GM18867 (cell line): ENCODE measurements at regions not wholly inside any gene's neighbourhood (a gene's known extent, or its start where the extent isn't known, plus 50 kb on each side); places are given as distances from the start of the nearest gene placed in this dataset.

Experiments used
- ATAC-seq: cut with Tn5 transposase; IDR thresholded peaks from one replicate; pipeline ENCODE4 v1.9.1; 2021; ENCODE audit warnings: mild to moderate bottlenecking, moderate library complexity; ENCODE audit not compliant: unreplicated experiment

DNA sequence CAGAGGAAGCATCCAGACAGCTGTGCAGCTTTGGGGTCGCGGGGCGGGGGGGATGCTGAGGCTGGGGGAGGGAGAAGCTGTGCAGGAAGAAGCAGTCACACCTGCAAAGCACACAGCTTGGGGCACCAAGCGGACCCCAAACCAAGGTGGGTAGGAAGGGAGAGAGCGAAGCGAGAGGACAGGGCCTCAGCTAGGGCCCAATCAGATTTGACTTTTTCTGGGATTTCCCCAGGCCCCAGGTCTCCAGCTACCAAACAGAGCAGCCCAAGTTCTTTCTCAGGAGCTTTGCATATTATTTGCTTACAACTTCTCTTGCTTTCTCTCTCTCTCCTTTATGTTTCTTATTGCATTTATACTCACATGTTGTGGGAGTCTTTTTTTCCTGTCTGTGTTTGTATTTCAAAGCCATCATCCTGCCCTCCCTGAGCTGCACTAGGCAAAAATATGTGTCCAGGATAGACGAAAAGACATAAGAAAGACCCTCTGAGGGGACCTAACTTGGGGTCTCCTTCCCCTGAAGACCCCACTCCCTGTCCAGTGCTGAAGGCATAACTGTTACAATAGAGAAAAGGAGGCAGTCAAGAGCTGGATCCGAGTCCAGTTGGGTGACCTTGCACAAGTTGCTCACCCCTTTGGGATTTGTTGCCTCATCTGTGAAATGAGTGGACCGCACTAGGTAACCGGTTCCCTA lies 50.6 kb upstream of the SMNDC1 start:
- peak; percentile 39 for ATAC-seq

- peak; percentile 21 for ATAC-seq
Observed at GRCh38 chr10:110355922-110356627, 51.4 kb upstream of the SMNDC1 start.

DNA sequence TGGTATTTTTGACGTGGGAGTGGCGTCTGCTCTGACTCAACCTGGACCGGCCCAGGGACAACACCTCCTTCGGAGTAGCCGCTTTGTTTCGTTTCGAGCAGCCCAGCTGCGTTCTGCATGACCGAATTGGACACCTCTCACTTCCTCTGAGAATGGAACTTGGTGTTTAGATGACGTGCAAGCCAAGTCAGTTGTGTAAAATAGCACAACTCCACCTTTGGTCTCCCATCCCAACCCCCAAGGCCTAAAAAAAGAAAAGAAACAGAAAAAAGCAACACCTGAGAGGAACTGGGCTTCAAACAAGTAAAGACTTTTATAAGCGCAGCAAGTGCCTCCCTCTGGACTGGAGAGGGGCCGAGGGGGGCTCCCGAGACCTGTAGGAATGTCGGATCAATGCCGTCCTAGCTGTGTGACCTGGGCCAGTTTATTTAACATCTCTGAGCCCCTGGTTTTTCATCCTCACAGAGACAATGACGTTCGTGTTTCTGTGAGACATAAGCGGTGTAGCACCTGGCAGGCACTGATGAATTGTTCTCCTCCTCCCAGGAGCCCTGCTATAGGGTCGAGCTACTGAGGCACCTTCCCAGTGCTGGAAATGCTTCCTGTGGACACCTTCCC lies 52.0 kb upstream of the SMNDC1 start:
- ATAC-seq: peak; percentile 77

- ATAC-seq: peak; percentile 36
Observed at GRCh38 chr10:110357252-110357780, 52.6 kb upstream of the SMNDC1 start.

DNA sequence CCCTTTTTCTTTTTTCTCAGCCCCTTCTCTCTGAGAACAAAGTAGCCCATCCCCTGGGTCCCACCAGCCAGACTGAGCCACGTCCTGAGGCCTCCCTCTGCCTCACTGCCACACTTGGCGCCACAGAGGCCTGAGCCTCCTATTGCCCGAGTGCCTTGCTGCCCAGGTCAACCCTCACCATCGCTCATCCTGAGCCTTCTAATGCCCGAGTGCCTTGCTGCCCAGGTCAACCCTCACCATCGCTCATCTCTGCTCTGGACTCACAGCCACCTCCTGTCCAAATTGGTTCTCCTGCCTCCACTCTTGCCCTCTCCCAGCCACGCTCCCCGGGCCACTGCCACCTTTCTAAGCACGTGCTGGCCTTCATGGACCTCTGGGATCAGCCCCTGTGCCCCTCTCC lies 53.2 kb upstream of the SMNDC1 start:
- ATAC-seq: no peak

- no peak for ATAC-seq
Observed at GRCh38 chr10:110358278-110358677, 53.6 kb upstream of the SMNDC1 start.

DNA sequence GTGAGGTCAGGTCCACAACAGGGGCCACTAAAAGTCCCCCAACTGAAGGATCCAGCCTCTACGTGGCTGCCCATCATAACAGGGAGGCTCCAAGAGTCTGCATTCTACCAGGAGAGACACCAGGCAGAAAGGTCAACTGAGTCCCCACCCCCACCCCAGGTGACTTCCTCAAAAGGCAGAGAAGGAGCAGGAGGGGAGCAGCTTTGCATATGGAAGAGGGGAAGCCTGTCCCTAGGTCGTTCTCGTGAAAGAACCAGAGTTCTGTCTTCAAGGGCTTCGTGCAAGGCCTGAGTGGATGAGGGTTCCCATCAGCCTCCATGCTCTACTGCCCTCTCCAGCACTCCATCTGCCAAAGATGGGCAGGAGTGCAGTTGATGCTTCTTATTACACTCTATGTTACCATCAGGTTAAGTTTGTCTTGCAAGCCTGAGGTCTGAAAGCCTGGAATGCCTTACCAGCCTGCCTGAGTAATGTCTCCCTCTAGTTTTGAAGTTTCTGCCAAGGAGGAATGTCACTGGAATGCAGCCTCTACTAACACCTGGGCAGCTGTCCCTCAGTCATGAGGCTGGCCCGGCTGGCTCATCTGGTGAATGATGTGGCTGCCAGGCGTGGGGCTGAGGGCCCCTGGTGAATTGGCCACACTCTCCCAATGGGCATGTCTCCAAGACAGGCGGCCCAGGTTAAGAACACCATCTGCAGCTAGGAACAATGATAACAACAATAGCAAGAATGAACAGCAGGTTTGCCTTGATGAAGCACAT lies 54.3 kb upstream of the SMNDC1 start:
- no peak for ATAC-seq

DNA sequence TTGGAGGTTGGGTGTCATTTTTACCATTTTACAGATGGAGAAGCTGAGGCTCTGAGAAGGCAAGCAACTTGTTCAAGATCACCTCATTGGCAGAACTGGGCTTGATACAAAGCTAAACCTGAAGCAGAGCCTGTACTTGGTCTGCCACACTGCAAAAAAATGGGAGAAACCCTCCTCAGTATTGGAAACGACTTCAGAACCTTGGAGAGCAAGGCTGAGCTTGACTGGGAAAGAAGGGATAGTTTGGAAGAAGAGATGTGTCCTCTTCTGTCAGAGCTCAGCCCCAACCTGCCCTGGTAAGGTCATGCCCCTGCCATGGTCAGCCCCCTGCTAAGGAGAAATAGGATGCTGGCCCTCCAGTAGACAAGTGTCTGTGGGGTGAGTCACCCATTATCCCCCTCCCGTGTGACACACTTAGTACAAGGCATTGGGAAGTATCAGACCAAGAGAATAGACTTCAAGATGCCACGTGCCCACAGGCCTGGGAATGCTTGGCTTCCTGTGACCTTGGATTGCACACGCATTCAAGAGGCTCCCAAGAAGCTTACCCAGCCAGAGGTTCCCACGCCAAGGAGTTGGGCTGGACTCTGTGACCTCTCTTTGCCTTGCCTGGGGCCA lies 56.2 kb upstream of the SMNDC1 start:
- ATAC-seq: no peak

- ATAC-seq: no peak
Observed at GRCh38 chr10:110361800-110362456, 57.2 kb upstream of the SMNDC1 start.

DNA sequence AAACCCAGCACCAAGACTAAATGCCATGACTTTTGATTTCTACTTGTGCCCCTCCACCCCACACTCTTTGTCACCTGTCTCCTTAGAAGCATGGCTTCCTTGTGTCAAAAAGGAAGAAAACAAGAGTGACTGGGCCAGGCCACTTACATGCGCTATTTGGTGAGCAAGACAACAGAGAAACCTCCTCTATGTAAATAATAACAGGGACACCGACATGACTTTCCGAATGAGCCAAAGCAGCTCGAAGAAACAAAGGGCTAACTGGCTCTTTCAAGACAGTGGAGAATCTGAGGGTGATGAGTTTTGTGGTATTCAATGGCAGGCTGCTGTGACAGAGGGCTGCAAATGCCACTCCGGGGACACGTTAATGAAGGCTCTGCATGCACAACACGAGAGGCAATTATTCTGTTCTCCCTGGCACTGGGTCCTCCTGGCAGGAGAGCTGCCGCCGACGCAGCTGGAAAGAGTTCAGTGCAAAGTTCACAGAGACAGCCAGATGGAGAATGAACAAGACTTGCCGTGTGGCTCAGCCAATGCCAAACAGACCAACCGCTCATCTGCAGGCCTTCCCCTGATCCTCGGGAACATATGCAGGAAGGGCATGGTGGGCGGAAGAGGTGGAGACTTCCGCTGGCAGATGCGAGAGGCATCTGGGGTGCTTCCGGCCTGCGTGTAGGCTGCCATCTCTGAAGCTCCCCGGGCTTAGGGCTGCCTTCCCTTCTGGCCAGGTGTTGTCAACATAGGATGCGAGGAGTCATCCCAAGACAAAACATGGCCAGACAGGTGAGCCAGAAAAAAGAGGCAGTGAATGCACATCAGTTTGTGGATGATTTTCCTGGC lies 59.1 kb upstream of the SMNDC1 start:
- no peak for ATAC-seq

- ATAC-seq: no peak
Observed at GRCh38 chr10:110364531-110364937, 59.8 kb upstream of the SMNDC1 start.

GRCh38 chr10:110365356-110366143 lies 60.8 kb upstream of the SMNDC1 start:
- ATAC-seq: no peak

DNA sequence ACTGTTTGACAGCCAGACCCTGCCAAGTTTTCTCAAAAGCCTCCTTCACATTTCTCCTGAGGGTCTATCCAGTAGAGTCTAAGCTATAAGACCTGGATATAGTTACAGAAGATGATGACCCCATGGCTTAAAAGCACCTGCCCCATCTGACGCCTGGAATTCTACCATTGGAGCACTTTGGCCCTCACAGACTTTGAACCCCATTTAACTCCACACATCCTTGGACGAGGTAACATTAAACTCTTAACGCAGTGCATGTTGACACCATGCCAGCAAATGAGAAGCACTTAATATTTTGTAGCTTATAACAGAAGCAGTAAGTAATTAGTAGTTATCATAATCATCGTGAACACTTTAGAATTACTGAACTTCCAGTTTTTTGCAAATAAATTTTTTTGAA lies 61.9 kb upstream of the SMNDC1 start:
- no peak for ATAC-seq

DNA sequence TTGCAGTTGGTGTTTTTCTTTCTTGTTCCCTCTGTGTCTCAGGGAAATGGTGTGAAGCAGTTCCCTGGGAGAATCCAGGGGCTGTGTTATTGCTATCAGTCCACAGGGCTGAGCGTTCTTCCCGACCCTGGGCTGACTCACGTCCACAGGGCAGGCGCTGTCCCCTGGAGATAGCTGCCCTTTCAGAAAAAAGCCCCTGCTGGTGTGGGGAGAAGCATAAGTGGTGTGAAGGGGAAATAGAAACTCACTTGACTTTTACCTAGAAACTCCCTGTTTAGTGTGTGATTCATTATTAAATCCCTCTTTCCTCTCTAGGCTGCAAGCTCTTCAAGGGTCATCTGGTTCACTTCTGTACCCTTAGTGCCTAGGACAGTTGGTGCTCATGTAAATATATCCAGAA lies 63.3 kb upstream of the SMNDC1 start:
- ATAC-seq: peak; percentile 63

GRCh38 chr10:110368556-110368955 lies 63.8 kb upstream of the SMNDC1 start:
- no peak for ATAC-seq

DNA sequence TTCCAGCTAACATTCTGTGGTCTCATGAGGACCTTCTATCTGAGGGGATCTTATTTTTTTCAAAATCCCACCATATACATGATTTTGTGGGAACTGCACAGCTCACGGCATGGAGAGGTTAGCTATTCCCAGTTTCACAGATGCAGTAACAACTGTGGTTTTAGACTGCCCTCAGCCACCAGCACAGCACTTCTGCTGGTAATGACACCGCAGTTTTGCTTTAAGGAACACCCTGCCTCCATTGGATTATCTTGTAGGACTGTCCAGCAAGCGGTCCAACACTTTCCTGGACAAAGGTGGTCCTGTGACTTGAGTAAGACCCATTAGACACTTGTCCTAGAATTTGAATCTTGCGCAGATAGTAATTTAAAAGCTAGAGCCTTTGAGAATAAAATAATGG lies 65.3 kb upstream of the SMNDC1 start:
- ATAC-seq: no peak

- ATAC-seq: no peak
Observed at GRCh38 chr10:110372656-110373055, 67.9 kb upstream of the SMNDC1 start.

DNA sequence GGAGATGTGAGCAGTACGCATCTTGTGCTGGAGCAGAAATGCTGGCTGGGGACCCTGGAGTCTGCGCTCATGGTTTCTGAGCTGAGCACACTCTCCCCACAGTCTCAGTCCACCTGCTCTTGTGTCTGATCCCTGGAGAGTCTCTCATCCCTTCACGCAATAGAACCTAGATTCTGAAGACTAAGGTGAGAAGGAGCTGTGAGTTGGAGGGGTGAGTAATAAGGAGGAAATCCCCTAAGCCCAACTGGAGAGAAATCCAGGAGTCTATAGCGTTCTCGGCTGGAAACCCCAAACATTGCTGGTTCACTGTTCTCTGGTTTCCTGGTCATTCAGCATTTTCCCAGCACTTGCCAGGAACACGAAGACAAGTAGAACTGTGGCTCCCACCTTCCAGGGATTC lies 68.3 kb upstream of the SMNDC1 start:
- ATAC-seq: no peak
